GM10266 (cell line): ENCODE measurements at regions not wholly inside any gene's neighbourhood (a gene's known extent, or its start where the extent isn't known, plus 50 kb on each side); places are given as distances from the start of the nearest gene placed in this dataset.

Experiments
- DNase-seq: peaks from one replicate; pipeline ENCODE4 v3.0.0; 2012; ENCODE audit errors: extremely low spot score
- TF ChIP-seq, protein P1 (sequence below): IDR thresholded peaks from 2 replicates; pipeline ENCODE4 v1.5.1; 2012; ENCODE audit warnings: mild to moderate bottlenecking, low read depth; ENCODE audit not compliant: control insufficient read depth, insufficient read depth; ENCODE audit errors: missing control alignments

DNA sequence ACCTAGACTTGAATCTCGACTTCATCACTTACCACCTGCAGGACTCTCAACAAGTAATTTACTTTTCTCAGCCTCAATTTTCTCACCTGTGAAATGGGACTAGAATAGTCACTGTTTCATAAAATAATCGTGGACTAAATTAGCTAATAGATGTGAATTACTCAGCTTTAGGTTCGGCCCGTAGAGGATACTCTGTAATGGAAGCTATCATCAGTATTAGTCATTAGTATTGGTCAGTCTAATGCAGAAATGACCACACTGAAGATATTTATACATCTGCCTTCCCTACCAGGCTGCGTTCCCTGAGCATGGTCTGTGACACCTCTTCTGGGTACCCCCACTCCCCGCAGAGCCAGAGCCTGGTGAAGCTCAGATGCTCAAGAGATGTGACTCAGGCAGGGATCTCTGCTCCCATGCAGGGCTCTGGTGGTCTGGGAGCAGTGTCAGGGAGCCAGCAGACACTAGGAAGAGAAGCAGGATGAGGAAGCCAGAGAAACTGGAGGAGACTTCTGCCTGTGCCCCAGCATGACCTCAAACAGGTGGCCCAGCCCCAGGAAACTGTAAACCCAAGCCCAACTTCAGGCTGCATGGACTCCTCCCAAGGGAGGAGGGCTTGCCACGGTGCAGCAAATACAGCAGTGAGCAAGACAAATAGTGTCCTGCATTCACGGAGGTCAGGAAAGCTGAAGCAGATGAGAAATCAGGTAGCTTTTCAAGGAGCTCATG is 88.0 kb upstream of the E2F8 start:
- TF ChIP-seq, protein P1, sequence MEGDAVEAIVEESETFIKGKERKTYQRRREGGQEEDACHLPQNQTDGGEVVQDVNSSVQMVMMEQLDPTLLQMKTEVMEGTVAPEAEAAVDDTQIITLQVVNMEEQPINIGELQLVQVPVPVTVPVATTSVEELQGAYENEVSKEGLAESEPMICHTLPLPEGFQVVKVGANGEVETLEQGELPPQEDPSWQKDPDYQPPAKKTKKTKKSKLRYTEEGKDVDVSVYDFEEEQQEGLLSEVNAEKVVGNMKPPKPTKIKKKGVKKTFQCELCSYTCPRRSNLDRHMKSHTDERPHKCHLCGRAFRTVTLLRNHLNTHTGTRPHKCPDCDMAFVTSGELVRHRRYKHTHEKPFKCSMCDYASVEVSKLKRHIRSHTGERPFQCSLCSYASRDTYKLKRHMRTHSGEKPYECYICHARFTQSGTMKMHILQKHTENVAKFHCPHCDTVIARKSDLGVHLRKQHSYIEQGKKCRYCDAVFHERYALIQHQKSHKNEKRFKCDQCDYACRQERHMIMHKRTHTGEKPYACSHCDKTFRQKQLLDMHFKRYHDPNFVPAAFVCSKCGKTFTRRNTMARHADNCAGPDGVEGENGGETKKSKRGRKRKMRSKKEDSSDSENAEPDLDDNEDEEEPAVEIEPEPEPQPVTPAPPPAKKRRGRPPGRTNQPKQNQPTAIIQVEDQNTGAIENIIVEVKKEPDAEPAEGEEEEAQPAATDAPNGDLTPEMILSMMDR = no peak
- DNase-seq = no peak

DNA sequence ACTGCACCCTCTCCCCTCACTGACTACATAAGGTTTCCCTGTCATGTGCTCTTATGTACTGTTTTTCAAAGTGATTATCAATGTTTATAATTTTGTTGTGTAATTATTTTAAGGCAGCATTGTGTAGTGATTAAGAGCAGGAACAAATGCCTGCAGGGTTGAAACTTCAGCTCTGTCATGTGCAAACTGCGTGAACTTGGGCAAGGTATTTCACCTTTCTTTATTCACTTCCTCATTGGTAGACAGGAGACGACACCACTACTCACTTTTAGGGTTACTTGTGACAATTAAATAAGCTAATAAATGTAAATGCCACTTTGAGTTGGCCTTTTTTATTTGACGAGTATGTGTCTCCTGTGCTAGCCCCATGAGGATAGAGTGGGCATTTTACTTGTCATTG is 86.5 kb upstream of the E2F8 start:
- TF ChIP-seq, protein P1 = no peak
- no peak for DNase-seq

DNA sequence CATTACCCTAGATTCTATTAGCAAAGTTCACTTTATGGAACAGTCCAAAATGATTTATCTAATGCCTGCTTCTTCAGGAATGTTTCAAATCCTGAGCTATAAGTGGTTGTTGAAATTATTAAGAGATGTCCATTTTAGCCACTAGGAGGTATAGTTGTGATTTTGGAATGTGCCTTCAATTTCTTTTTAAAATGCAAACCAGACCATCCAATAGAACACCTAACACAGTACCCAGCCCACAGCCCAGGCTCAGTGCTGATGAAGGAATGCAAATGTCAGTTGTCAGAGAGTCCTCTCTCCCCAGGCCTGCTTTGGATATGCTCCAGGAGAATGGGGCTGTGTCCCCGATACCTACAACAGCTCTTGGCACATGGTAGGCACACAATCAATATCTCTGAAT is 85.8 kb upstream of the E2F8 start:
- DNase-seq = no peak
- TF ChIP-seq, protein P1 = no peak

DNA sequence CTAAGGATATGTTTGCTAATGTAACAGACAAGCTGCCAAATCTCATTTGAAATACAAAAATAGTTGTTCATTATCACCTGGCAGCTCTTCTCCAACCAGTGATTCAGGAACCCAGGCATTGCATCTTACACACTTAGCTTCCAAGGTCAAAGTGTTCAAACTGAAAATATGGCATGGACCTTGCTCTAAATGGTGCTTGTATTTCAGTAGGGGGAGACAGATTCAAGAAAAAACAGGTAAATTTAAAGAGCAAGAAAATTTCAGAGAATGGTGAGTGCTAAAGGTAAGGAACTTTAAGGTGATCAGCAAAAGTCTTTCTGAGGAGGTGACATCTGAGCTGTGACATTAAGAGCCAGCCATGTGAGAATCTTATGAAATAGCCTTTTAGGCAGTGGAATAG is 82.8 kb upstream of the E2F8 start:
- TF ChIP-seq, protein P1 = no peak
- DNase-seq = no peak

DNA sequence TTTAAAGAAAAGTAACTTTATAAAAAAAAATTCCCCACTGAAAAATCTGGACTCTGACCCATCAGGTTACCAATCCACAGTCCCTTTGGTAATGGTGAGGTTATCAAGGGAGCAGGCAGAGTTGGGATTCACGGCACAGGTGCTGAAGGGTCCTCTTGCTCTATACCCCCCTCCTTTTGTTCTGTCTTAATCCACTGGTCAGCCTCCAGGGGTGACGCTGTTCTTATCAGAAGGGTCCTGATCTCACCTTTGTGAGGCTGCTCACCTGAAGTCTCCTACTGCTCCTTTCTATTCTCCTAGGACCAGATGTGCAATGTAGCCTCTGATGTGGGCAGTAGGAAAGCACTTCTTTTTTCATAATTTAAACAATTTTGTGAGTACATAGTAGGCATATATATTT is 80.6 kb upstream of the E2F8 start:
- TF ChIP-seq, protein P1 = no peak
- no peak for DNase-seq

DNA sequence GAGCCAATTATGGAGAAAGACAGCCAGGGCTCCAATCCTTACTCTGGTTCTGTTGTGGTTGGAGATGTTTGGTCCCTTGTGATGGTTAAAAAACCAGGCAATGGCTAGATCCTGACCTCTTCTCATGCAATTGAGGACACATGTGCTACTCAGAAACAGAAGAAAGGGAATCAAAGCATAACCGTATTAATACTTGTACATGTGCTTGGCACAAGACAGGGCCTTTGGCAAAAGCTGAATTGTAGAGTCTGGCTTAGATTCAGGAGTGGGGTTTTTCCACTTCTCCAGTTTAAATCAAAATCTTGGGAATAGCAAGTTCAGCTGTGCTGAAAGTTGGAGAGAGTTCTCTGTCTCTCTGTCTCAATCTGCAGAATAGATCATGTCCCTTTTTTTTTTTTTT is 80.1 kb upstream of the E2F8 start:
- TF ChIP-seq, protein P1 = no peak
- no peak for DNase-seq

DNA sequence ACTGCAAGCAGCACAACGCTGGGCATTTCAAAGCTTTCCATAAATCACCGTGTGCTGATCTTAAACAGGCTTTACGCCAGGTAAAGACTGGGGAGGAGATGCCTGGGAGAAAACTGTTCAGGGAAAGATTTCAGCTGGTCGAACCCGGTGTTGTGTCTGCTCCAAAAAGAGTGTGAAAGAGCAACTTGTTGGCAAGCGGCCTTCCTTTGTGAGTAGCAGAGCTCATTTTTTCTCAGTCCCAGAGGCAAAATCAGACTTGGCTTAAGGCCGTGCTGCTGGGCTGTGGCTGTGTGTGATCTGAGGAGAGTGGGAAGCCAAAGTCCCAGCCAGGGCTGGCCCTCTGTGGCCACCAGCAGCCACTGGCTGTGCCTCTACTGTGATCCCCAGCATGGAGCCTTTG is 75.7 kb upstream of the E2F8 start:
- TF ChIP-seq, protein P1 = no peak
- DNase-seq = no peak
